ENCODE measurements at regions not wholly inside any gene's neighbourhood (a gene's known extent, or its start where the extent isn't known, plus 50 kb on each side); places are given as distances from the start of the nearest gene placed in this dataset.

GRCh38 chr22:22946131-22946530, 58.5 kb downstream of the IGLL5 start:
- TF ChIP-seq CTCF (conservative IDR thresholded peaks at IDR 0.05; ENCODE audit: low read length) (no peak), EZH2phosphoT487 (IDR thresholded peaks at IDR 0.05; ENCODE audit: borderline replicate concordance) (no peak)
